Pons (tissue), 1 donor: ENCODE measurements at regions not wholly inside any gene's neighbourhood (a gene's known extent, or its start where the extent isn't known, plus 50 kb on each side); places are given as distances from the start of the nearest gene placed in this dataset.

Experiments
- DNase-seq: peaks from one replicate; pipeline ENCODE4 v3.0.0-alpha.2; 2016; ENCODE audit warnings: low spot score

DNA sequence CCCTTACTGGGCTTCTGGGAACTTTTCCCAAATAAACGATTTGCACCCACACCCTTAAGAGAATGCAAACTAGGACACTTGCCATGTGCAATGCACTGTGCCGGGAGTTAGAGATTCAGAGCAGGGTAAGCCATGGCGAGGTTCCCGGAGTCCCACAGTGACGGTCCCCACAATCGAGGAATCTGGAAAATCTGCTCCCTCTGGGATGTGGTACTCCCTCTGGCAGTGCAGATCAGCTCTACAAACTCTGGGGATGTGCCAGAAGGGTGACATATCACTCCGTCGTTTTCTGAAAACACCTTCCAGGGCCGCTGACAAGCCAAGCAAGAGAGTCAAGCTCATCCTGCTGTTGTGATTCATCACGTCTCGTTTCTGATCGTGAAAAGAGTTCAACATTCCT is 537.5 kb downstream of the BCOR start:
- DNase-seq = no peak

DNA sequence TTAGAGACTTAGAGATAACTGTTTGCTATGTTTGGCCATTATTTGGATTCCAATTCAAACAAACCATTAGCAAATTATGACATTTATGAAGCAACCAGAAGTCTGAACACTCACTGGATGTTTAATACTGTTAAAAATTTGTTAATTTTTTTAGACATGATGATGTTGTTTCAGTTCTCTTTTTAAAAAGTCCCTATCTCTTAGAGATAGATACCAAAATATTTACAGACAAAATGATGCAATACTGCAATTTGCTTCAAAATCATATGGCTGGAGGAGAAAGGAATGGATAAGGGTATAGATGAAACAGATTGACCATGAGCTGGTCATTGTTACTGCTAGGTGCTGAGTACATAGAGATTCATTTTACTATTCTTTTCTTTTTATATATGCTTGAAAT is 534.6 kb downstream of the BCOR start:
- no peak for DNase-seq

DNA sequence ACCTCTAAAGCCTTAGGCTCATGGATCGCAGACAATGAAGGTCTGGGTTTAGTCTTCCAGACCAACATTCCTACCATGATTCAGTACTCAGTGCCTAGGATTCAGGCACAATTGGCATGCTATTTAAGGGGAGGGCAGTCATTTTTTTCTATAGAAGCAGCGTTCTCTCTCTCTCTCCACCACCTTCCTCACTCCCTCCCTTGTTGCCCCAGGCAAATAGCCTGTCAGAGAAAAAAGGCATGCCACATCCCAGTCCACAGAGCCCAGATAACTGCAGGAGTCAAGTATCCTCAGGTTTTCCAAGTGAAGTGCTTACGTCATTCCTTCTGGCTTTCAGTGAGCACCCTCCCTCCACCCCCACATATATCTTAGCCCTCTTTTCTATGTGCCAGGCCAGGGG is 533.0 kb downstream of the BCOR start:
- no peak for DNase-seq

DNA sequence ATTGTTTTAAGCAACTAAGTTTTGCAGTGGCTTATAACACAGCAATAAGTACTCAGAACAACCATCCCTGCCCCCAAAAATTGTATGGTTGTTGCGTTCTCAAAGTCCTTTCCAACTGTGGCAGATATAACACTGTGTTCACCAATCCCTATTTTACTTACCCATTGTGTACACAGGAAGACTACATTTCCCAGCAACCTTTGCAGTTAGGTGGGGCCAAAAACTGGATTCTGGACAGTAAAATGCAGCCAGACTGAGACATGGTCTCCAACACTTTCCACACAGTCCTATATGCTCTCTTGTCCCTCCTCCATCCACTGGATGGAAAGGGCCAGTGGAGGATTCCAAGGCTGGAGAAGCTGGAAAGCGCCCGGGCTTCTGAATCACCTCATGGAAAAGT is 523.6 kb downstream of the BCOR start:
- no peak for DNase-seq

- peak; percentile 27 for DNase-seq
Observed at GRCh38 chrX:39576041-39576872, 521.5 kb downstream of the BCOR start.

- DNase-seq = no peak
Observed at GRCh38 chrX:39577206-39577984, 520.4 kb downstream of the BCOR start.

DNA sequence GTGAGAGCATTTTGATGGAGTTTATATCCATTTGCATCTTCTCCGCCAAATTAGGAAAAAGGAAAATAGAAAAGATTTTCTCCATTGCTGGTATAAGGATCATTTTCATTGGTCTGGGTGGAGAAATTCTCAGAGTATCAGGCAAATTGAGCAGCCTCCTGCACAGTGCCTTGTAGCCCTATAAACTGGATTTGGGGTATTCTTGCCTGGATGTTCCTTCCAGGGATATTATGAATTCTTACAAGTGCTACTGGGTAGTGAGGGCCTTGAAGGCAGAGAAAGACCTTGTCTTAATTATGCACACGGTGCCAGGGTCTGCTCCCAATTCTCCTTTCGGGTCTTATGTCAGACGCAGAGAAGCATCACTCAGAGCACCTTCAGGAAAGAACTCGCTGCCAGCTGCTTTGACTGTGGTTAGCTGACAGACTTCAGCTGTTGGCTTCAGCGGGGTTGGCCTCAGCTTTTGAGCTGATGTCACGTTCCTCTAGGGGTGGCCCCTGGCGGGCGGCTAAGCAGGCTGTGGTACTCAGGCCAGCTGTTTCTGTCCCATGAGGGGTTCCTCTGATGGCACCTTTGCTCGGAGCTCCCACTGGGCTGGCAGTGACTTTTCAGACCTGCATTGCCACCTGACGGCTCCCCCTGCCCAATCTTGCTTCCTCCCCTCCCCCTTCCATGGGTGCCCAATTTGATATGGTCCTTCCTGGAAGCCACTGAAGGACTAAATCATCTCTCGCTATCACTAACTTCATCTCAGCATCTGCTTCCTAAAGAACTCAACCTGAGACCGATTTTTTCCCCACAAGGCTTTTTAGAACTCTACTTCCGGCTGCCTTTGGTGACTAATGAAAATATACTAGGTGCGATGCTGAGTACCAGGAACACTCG is 519.5 kb downstream of the BCOR start:
- no peak for DNase-seq

DNA sequence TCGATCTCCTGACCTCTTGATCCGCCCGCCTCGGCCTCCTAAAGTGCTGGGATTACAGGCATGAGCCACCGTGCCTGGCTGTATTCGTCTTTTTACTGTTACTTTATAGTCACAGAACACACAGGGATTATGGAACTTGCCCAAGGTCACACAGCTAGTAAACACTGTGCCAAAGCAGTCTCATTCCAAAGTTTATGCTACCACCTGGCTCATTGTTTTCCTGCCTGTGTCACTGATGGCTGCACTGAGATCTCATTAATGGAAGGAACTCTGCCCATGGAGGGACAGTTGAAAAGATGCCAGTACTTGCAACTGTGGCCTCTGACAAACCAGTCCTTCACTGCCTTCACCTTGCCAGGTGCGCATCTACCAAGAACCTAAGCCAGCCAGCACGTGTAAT is 517.7 kb downstream of the BCOR start:
- DNase-seq = no peak

DNA sequence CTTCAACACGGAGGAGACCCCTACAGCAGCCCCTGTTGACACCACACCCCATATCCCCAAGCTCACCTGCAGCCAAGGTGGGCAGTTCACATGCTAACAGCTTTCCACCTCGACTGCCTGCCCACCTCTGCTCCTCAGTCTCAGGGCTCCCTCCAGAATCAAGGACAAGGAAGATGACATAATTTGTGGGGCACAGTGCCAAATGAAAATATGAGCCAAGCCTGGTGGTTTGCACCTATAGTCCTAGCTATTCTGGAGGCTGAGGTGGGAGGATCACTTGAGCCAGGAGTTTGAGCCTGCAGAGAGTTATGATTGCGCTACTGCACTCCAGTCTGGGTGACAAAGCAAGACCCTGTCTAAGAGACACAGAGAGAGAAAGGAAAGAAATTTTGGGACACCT is 516.3 kb downstream of the BCOR start:
- DNase-seq = no peak

DNA sequence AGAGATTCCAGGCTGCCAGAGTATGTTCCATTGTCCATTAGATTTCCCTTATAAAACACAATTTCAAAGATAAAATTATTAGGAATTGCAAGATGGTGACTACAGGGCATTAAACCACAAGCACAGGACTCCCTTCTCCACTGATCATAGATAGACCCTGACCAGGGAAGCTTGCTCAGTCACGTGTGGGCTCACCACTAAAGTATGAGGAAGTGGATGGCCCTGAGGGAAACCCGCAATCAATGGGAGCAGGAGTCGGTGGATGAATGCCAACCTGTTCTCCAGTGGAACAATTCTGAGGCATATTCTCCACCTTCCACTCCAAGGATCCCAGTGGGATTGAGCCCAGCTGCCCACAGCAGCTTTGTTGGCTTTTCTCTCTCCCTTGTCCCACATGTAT is 515.7 kb downstream of the BCOR start:
- DNase-seq = no peak

DNA sequence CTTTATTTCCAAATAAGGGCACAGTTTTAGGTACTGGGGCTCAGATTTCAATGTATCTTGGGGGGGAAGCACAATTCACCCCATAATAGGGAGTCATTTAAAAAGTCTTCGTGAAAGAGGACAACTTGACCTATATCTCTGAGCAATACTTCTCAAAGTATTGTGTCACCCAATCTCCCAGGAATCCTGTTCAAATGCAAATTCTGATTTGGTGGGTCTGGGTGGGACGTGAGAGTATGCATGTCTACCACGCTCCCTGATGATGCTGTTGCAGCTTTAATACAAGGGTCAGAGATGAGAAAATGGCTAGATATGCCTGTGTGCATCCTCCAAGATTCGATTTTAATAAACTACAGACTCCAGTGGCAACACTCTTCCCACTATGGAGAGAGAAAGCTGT is 514.8 kb downstream of the BCOR start:
- DNase-seq = no peak

DNA sequence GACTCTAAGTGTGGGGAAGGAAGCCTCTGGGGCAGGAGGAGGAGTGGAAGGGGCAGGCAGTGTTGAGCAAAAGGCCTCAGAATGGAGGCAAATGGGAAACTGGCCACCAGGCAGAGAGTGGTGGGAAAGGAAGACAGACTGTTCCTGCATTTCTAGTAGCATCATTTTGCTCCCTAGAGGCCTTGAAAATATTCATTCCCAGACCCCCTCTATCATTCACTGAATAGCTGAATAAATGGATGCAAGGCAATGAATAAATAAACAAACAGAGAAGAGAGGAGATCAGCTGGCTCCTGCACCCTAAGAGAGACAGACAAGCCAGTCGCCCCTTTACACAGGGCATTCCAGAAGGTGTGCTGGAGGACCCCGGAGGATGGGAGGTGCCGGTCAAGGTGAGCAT is 511.9 kb downstream of the BCOR start:
- no peak for DNase-seq

DNA sequence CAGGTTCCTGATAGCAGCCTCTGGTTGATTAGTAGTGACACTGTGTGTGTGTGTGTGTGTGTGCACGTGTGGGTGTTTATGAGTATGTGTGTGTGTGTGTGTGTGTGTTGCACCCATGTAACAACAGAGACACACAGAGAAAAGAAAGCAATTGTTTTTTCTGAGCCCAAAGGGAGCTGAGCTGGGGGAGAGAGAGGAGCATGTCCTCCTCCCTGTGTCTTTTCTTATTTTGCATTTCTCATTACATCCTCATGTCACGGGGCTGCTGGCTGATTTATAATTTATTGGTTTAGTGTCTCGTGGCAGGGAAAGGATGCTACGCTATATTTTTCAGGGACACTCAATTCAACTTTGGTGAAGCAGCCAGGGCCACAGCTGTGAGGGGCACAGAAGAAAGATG is 511.4 kb downstream of the BCOR start:
- no peak for DNase-seq

GRCh38 chrX:39591099-39591498 is 506.7 kb downstream of the BCOR start:
- DNase-seq = no peak

DNA sequence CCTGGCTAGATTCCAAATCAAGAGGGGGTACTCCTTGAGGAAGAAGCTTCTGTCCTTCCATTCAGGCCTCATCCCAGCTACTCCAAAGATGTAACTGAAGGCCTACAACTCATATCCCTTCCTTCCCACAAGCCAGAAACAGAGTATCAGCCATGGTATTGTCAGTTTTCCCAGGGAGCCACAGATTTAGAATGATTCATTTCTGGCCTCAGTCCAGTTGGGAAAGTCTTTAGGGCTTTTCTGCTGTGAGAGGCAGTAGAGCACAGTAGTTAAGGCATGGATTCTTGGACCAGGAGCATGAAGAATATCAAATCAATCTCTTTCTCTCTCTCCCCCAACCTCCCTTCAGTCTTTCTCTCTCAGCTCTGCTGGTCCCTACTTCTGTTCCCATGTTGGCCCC is 505.0 kb downstream of the BCOR start:
- DNase-seq = peak; percentile 22

DNA sequence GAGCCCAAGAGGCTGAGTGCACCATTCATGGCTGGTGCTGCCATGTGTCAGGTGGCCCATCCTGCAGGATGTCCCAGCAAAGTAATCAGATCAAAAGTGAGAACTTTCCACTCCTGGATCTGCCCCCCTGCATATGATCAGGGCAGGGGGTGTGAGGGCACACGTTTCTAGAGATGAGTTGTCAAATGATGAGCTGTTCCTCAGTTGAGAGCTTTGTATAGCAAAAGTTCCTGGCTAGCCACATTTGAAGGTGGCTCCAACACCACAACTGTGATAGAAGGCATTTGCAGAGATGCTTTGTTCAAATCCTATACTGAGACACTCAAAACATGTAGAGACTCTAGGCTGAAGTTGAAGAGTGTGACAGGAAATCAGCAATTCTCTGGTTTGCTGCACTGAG is 501.8 kb downstream of the BCOR start:
- DNase-seq = no peak

DNA sequence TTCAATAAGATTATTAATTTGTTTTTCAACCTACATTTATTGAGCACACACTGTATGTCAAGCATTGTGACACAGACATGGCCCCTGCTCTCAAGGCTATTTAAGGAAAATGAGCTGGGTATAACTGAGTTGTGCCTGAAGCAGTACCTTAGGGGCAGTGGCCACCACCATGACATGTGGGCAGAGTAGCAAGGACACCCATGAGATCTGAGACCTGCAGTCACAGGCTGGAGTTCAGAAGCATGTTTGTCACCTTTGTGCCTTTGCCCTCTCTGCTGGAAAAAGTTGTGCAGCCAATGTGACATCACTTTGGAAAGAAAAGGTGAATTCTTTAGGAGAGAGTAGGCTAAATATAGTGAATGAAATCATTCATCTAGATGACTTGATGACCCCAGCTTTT is 501.3 kb downstream of the BCOR start:
- no peak for DNase-seq

DNA sequence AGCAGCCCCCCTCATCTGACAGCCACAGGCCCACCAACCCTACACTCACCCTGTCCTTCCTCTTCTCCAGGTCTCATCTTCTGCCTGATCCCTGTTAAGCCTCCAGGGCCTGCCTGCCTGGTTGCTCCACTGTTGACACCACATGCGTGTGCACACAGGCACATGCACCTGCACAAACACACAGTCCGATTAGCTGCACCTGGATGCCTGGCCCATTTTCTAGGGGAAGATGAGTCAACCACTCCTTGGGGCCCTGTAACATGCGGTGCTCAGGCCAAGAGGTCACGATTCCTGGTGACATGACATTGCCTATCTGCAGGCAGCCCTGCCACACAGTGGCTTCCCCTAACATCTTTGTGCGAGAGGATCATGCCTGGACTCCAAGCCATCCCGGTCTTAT is 498.4 kb downstream of the BCOR start:
- no peak for DNase-seq

DNA sequence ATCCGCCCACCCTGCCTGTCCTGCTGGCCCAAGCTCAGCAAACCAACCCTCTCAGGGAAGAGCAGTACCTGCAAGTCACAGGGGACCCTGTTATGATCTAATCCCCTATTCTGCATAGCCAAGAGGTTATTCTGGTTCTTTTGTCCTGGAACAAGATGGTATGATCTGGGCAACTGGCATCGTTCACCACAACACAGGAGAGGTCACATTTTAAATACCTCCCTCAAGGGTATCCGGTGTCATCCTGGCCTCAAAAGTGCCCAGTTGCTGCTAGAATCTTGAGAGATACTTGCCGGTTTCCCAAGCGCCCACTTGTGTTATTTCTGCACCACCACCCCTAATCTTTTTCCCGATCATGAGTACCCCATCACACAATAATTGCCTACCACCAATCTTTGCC is 497.5 kb downstream of the BCOR start:
- no peak for DNase-seq

GRCh38 chrX:39601231-39602177 is 496.3 kb downstream of the BCOR start:
- no peak for DNase-seq

DNA sequence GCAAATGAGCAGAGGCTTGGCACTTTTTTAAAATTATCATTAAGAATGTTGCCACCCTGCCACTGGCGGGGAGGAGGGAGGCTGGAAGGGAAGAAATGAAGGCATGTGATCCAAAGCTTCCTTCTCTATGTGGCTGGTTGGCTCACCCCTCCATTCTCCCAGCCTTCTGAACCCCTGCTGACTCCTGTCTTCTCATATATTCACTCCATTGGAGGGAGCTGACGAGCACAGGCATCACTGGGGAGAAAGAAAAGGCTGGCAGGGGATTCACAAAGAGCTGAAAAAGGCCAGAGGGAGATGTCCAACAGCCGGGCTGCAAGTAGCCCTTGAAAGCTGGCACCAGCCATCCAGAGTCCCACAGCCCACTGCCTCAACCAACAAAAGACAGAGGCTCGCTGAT is 495.6 kb downstream of the BCOR start:
- peak; percentile 5 for DNase-seq
